HepG2 (cell line): ENCODE measurements at regions not wholly inside any gene's neighbourhood (a gene's known extent, or its start where the extent isn't known, plus 50 kb on each side); places are given as distances from the start of the nearest gene placed in this dataset.

Source experiments
- ATAC-seq: fragments of 200-7000 bp; cut with Tn5 transposase; 3 replicates; pipeline ENCODE4 v1.9.1; 2020; ENCODE audit warnings: mild to moderate bottlenecking, moderate library complexity
- BruUV-seq: library from RNA; stranded (reverse); fragments of 400-500 nt; replicated peaks from 2 replicates; lab custom pipeline; 2021; lab: Mats Ljungman, UMichigan
- CTCF ChIA-PET: fragments of 300-600 bp; formaldehyde crosslinking; extraction: SDS; loops from one replicate; lab custom pipeline; 2021; ENCODE audit warnings: low total read pairs, inconsistent platforms, low intra/inter-chr PET ratio; lab: Yijun Ruan, JAX
- POLR2A ChIA-PET: fragments of 350-600 bp; sonication (Branson Sonifier 250); formaldehyde crosslinking; loops from one replicate; lab custom pipeline; 2020; ENCODE audit warnings: antibody characterized with exemption, inconsistent platforms; lab: Yijun Ruan, JAX
- DNase-seq: peaks from one replicate; pipeline ENCODE4 v3.0.0-alpha.2; 2015; ENCODE audit warnings: low spot score
- FAIRE-seq: peaks from 3 replicates; lab custom pipeline; 2011; peaks lifted over from hg19 to GRCh38; lab: Jason Lieb, UNC
- H2AFZ ChIP-seq: one replicate; pipeline ENCODE4 v1.6.1; 2011; ENCODE audit warnings: low read length, inconsistent platforms
- H3K27ac ChIP-seq: fragments of 300-600 bp; 3 replicates; pipeline ENCODE4 v1.8.0; 2011; ENCODE audit warnings: mixed run types, mild to moderate bottlenecking, mixed read lengths, low read length, inconsistent platforms; ENCODE audit not compliant: insufficient read depth; ENCODE audit errors: extremely low read length
- H3K27me3 ChIP-seq, 2 experiments: fragments of 200-600 bp in 1 of 2; 2 replicates in 1 of 2; 3 replicates in 1 of 2; pipeline versions ENCODE4 v1.6.0 to v1.8.0; 2011; ENCODE audit warnings: low read length in 2 of 2, mild to moderate bottlenecking in 2 of 2, moderate library complexity in 2 of 2, inconsistent platforms in 1 of 2; ENCODE audit not compliant: insufficient read depth in 2 of 2, control insufficient read depth in 1 of 2
- H3K36me3 ChIP-seq, 2 experiments: fragments of 200-600 bp in 1 of 2; replicated peaks in 1 of 2; 2 replicates in 1 of 2; 3 replicates in 1 of 2; pipeline versions ENCODE4 v1.5.1 to v1.8.0; 2011; ENCODE audit warnings: low read length in 2 of 2, inconsistent platforms in 1 of 2; ENCODE audit not compliant: insufficient read depth in 2 of 2, control insufficient read depth in 1 of 2
- H3K4me1 ChIP-seq: 2 replicates; pipeline ENCODE4 v1.5.1; 2012; ENCODE audit warnings: low read length, inconsistent platforms; ENCODE audit not compliant: insufficient read depth
- H3K4me2 ChIP-seq: 2 replicates; pipeline ENCODE4 v1.6.0; 2011; ENCODE audit warnings: low read depth, low read length, inconsistent platforms
- H3K4me3 ChIP-seq, 3 experiments: fragments of 200-600 bp in 1 of 3; sonication (generic), shearing (Covaris generic) in 1 of 3; replicated peaks in 1 of 3; 2 replicates each; pipeline ENCODE4 v1.5.1; 2011 to 2016; ENCODE audit warnings: low read length in 3 of 3, inconsistent platforms in 2 of 3, low read depth in 2 of 3, mild to moderate bottlenecking in 2 of 3, control low read depth in 1 of 3, mixed read lengths in 1 of 3; ENCODE audit not compliant: insufficient read depth in 1 of 3
- H3K79me2 ChIP-seq: one replicate; pipeline ENCODE4 v1.6.1; 2011; ENCODE audit warnings: low read length, inconsistent platforms; ENCODE audit not compliant: insufficient read depth
- H3K9ac ChIP-seq: 2 replicates; pipeline ENCODE4 v1.6.0; 2011; ENCODE audit warnings: mild to moderate bottlenecking, low read depth, low read length, inconsistent platforms; ENCODE audit not compliant: insufficient read depth
- H3K9me3 ChIP-seq: 2 replicates; pipeline ENCODE4 v1.5.1; 2012; ENCODE audit warnings: mild to moderate bottlenecking, low read length
- H4K20me1 ChIP-seq: 2 replicates; pipeline ENCODE4 v1.6.0; 2011; ENCODE audit warnings: inconsistent platforms, mild to moderate bottlenecking, low read length, moderate library complexity; ENCODE audit not compliant: insufficient read depth
- ADNP ChIP-seq: sonication (generic); formaldehyde crosslinking; IDR thresholded peaks from 2 replicates; pipeline ENCODE4 v1.4.0; 2020; ENCODE audit warnings: missing genetic modification reagents
- ARNTL ChIP-seq: sonication (generic); formaldehyde crosslinking; IDR thresholded peaks from 2 replicates; pipeline ENCODE4 v1.4.0; 2020; ENCODE audit warnings: mild to moderate bottlenecking, missing genetic modification reagents
- BCL3 ChIP-seq: sonication (generic); formaldehyde crosslinking; IDR thresholded peaks from 2 replicates; pipeline ENCODE4 v1.5.1; 2020; ENCODE audit warnings: mild to moderate bottlenecking, missing genetic modification reagents, moderate library complexity
- DRAP1 ChIP-seq: IDR thresholded peaks from 2 replicates; pipeline ENCODE4 v1.6.1; 2016; ENCODE audit warnings: missing genetic modification reagents, missing compliant biosample characterization
- HHEX ChIP-seq: IDR thresholded peaks from 2 replicates; pipeline ENCODE4 v1.6.1; 2016; ENCODE audit warnings: control low read depth
- MAX ChIP-seq: IDR thresholded peaks from 2 replicates; pipeline ENCODE4 v1.6.1; 2012; ENCODE audit warnings: inconsistent platforms
- NR3C1 ChIP-seq: sonication (generic); formaldehyde crosslinking; IDR thresholded peaks from 2 replicates; pipeline ENCODE4 v1.4.0; 2020; ENCODE audit warnings: missing genetic modification reagents
- PRPF4 ChIP-seq: fragments of 200-400 bp; formaldehyde crosslinking; IDR thresholded peaks from 2 replicates; pipeline ENCODE4 v1.6.1; 2016; ENCODE audit warnings: low read length, low read depth; ENCODE audit not compliant: poor library complexity, severe bottlenecking
- RXRA ChIP-seq: sonication (generic); formaldehyde crosslinking; IDR thresholded peaks from 2 replicates; pipeline ENCODE4 v1.5.1; 2020; ENCODE audit warnings: missing genetic modification reagents
- SCMH1 ChIP-seq: sonication (generic); formaldehyde crosslinking; IDR thresholded peaks from 2 replicates; pipeline ENCODE4 v1.9.0; 2021; ENCODE audit warnings: missing genetic modification reagents, mild to moderate bottlenecking, borderline replicate concordance
- SRSF4 ChIP-seq: fragments of 200-400 bp; formaldehyde crosslinking; IDR thresholded peaks from one replicate; pipeline ENCODE4 v1.6.1; 2018; ENCODE audit warnings: mild to moderate bottlenecking, low read depth, low read length, moderate library complexity; ENCODE audit not compliant: poor library complexity, severe bottlenecking
- ZBTB10 ChIP-seq: sonication (generic); formaldehyde crosslinking; IDR thresholded peaks from 2 replicates; pipeline ENCODE4 v1.4.0; 2020; ENCODE audit warnings: missing genetic modification reagents, borderline replicate concordance
- ZNF143 ChIP-seq: sonication (generic); formaldehyde crosslinking; IDR thresholded peaks from 2 replicates; pipeline ENCODE4 v1.4.0; 2020; ENCODE audit warnings: missing genetic modification reagents
- ZNF329 ChIP-seq: sonication (generic); formaldehyde crosslinking; IDR thresholded peaks from 2 replicates; pipeline ENCODE4 v1.9.0; 2021; ENCODE audit warnings: low read depth, mild to moderate bottlenecking, missing genetic modification reagents
- ZNF331 ChIP-seq: sonication (generic); formaldehyde crosslinking; IDR thresholded peaks from 2 replicates; pipeline ENCODE4 v1.4.0; 2020; ENCODE audit warnings: missing genetic modification reagents
- ZNF335 ChIP-seq: sonication (generic); formaldehyde crosslinking; IDR thresholded peaks from 2 replicates; pipeline ENCODE4 v1.4.0; 2020; ENCODE audit warnings: missing genetic modification reagents
- ZNF441 ChIP-seq: sonication (generic); formaldehyde crosslinking; IDR thresholded peaks from 2 replicates; pipeline ENCODE4 v1.7.0; 2021; ENCODE audit warnings: missing genetic modification reagents, borderline replicate concordance
- ZNF569 ChIP-seq: sonication (generic); formaldehyde crosslinking; IDR thresholded peaks from 2 replicates; pipeline ENCODE4 v1.5.0; 2020; ENCODE audit warnings: mild to moderate bottlenecking, missing genetic modification reagents, moderate library complexity, borderline replicate concordance
- ZNF629 ChIP-seq: sonication (generic); formaldehyde crosslinking; conservative IDR thresholded peaks from 2 replicates; pipeline ENCODE4 v1.5.0; 2020; ENCODE audit warnings: missing genetic modification reagents
- ZNF652 ChIP-seq: IDR thresholded peaks from 2 replicates; pipeline ENCODE4 v1.6.1; 2016; ENCODE audit warnings: low read depth, borderline replicate concordance
- ZSCAN20 ChIP-seq: sonication (generic); formaldehyde crosslinking; IDR thresholded peaks from 2 replicates; pipeline ENCODE4 v1.4.0; 2020; ENCODE audit warnings: missing genetic modification reagents, mild to moderate bottlenecking, borderline replicate concordance
- WGBS: methylation state at CpG from one replicate; pipeline ENCODE4 v1.1.6; 2017; ENCODE audit warnings: low lambda C conversion rate; 5-methylcytosine and 5-hydroxymethylcytosine counted together
- in situ Hi-C: cut with HindIII; loops from 2 replicates; pipeline ENCODE4 v1.10.0; 2017; ENCODE audit warnings: low pct_unique_long_range_greater_than_20kb; ENCODE audit not compliant: extremely low pct_ligation_motif_present
- intact Hi-C: fragments of 100-400 bp; cut with micrococcal nuclease; formaldehyde crosslinking; loops from one replicate; pipeline ENCODE4 v1.10.0; 2022; ENCODE audit not compliant: unreplicated experiment

- no peak for TF ChIP-seq SRSF4
- no peak for TF ChIP-seq ZSCAN20 (CRISPR knock-in tag)
- TF ChIP-seq ZNF629 (CRISPR knock-in tag) = no peak
- no peak for TF ChIP-seq ZBTB10 (CRISPR knock-in tag)
- no peak for TF ChIP-seq MAX
- no peak for TF ChIP-seq ZNF143 (CRISPR knock-in tag)
- TF ChIP-seq DRAP1 (CRISPR knock-in tag) = no peak
- TF ChIP-seq ZNF331 = no peak
- TF ChIP-seq NR3C1 (CRISPR knock-in tag) = no peak
- TF ChIP-seq ZNF569 (CRISPR knock-in tag) = no peak
- TF ChIP-seq ADNP (CRISPR knock-in tag) = no peak
These were observed 515.6 kb downstream of the LMO4 start (continued) for GRCh38 chr1:87844251-87844650.

GRCh38 chr1:87851490-87851889 lies 522.8 kb downstream of the LMO4 start:
- ATAC-seq (no peak), FAIRE-seq (no peak), DNase-seq (no peak)
- Histone ChIP-seq H3K4me1 (no peaks in the 10 kb centered on the region), H3K79me2 (no peaks in the 10 kb centered on the region), H3K36me3 (no peaks in the 10 kb centered on the region), H2AFZ (no peak overlapping the region), H3K4me2 (no peak overlapping the region), H3K27ac (no peak overlapping the region), H3K27me3 (peaks cover 0 to 2% of the 10 kb centered on the region in 2 experiments; a peak in 1 of 5 replicates), H3K9ac (no peak overlapping the region), H4K20me1 (no peaks in the 10 kb centered on the region), H3K9me3 (no peaks in the 10 kb centered on the region), H3K4me3 (no peak overlapping the region)
- ChIA-PET POLR2A (no interaction called here), CTCF (no interaction called here)
- intact Hi-C loops = no loop called here
- no TSS peak for BruUV-seq
- no peak for TF ChIP-seq HHEX (CRISPR knock-in tag)
- TF ChIP-seq ZNF441 (CRISPR knock-in tag) = no peak
- TF ChIP-seq ZNF652 (CRISPR knock-in tag) = no peak
- no peak for TF ChIP-seq ZNF329 (CRISPR knock-in tag)
- TF ChIP-seq ARNTL = no peak
- no peak for TF ChIP-seq MAX
- no peak for TF ChIP-seq PRPF4
- no peak for TF ChIP-seq ZNF335 (CRISPR knock-in tag)
- no peak for TF ChIP-seq RXRA (CRISPR knock-in tag)
- TF ChIP-seq SCMH1 (CRISPR knock-in tag) = no peak
- TF ChIP-seq BCL3 (CRISPR knock-in tag) = no peak
- in situ Hi-C loops = no loop called here
- WGBS = 66% methylated on average over 5 of the region's 5 CpGs
